C4-2B (cell line): ENCODE measurements at regions not wholly inside any gene's neighbourhood (a gene's known extent, or its start where the extent isn't known, plus 50 kb on each side); places are given as distances from the start of the nearest gene placed in this dataset.

Experiments used
- ZFX ChIP-seq: fragments of 450-650 bp; IDR thresholded peaks from 2 replicates; pipeline ENCODE4 v1.6.1; 2017
- TF ChIP-seq, protein P1 (sequence below): fragments of 450-650 bp; conservative IDR thresholded peaks from 2 replicates; pipeline ENCODE4 v1.5.1; 2017; ENCODE audit warnings: mild to moderate bottlenecking

DNA sequence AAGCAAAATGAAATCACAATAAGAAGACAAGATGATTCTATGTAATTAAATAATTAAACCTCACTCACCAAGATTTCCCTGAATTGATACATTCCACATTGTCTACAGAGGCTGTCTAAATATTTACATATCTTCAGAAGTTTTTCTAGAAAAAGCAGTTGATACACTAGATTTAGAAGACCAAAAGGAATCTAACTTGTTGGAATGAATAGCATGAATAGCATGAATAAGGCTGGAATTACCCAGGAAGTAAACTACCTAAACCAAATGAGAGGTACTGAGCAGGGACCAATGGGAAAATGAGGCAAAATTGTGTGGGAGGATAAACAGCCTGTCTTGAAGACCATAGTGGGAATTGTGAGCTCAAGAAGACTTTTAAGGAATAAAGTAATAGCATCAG is 479.7 kb downstream of the TXNL1 start:
- TF ChIP-seq, protein P1, sequence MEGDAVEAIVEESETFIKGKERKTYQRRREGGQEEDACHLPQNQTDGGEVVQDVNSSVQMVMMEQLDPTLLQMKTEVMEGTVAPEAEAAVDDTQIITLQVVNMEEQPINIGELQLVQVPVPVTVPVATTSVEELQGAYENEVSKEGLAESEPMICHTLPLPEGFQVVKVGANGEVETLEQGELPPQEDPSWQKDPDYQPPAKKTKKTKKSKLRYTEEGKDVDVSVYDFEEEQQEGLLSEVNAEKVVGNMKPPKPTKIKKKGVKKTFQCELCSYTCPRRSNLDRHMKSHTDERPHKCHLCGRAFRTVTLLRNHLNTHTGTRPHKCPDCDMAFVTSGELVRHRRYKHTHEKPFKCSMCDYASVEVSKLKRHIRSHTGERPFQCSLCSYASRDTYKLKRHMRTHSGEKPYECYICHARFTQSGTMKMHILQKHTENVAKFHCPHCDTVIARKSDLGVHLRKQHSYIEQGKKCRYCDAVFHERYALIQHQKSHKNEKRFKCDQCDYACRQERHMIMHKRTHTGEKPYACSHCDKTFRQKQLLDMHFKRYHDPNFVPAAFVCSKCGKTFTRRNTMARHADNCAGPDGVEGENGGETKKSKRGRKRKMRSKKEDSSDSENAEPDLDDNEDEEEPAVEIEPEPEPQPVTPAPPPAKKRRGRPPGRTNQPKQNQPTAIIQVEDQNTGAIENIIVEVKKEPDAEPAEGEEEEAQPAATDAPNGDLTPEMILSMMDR, result no peak
- TF ChIP-seq ZFX, result no peak
